ENCODE measurements at regions not wholly inside any gene's neighbourhood (a gene's known extent, or its start where the extent isn't known, plus 50 kb on each side); places are given as distances from the start of the nearest gene placed in this dataset.
A peak's percentile ranks its signal among the peaks of the same experiment; 100 is the strongest.

- TF ChIP-seq EGR1 (IDR thresholded peaks at IDR 0.05) (no peak), TAF1 (IDR thresholded peaks at IDR 0.05; ENCODE audit: low read depth) (no peak), MAX (IDR thresholded peaks at IDR 0.05) (no peak), FOXM1 (IDR thresholded peaks at IDR 0.05; ENCODE audit: borderline replicate concordance, low read depth) (no peak), TCF12 (IDR thresholded peaks at IDR 0.05; ENCODE audit: low read depth) (no peak), CEBPB (IDR thresholded peaks at IDR 0.05) (no peak), NFIC (IDR thresholded peaks at IDR 0.05) (no peak), REST (IDR thresholded peaks at IDR 0.05; ENCODE audit: low read depth) (no peak), RAD21 (IDR thresholded peaks at IDR 0.05; ENCODE audit: low read depth) (no peak), CREB1 (IDR thresholded peaks at IDR 0.05; ENCODE audit: low read depth) (no peak), YY1 (IDR thresholded peaks at IDR 0.05; ENCODE audit: low read depth) (no peak), USF1 (IDR thresholded peaks at IDR 0.05) (no peak), ZBTB7A (IDR thresholded peaks at IDR 0.05; ENCODE audit: low read depth) (no peak), TEAD4 (IDR thresholded peaks at IDR 0.05) (no peak)
Observed at GRCh38 chr2:175282886-175283285, 101.4 kb upstream of the ATP5MC3 start.

GRCh38 chr2:175282300-175282699 lies 100.8 kb upstream of the ATP5MC3 start:
- TF ChIP-seq ZBTB7A (IDR thresholded peaks at IDR 0.05; ENCODE audit: low read depth) (no peak), CREB1 (IDR thresholded peaks at IDR 0.05; ENCODE audit: low read depth) (no peak), TEAD4 (IDR thresholded peaks at IDR 0.05) (no peak), RAD21 (IDR thresholded peaks at IDR 0.05; ENCODE audit: low read depth) (peak; percentile 64)

- no peak for TF ChIP-seq YY1 (IDR thresholded peaks at IDR 0.05; ENCODE audit: low read depth)
- TF ChIP-seq ZBTB7A (IDR thresholded peaks at IDR 0.05; ENCODE audit: low read depth), result no peak
- no peak for TF ChIP-seq REST (IDR thresholded peaks at IDR 0.05; ENCODE audit: low read depth)
- TF ChIP-seq EGR1 (IDR thresholded peaks at IDR 0.05), result no peak
- no peak for TF ChIP-seq TEAD4 (IDR thresholded peaks at IDR 0.05)
- no peak for TF ChIP-seq EP300 (IDR thresholded peaks at IDR 0.05; ENCODE audit: borderline replicate concordance)
- no peak for TF ChIP-seq CEBPB (IDR thresholded peaks at IDR 0.05)
- TF ChIP-seq FOXM1 (IDR thresholded peaks at IDR 0.05; ENCODE audit: borderline replicate concordance, low read depth), result no peak
- TF ChIP-seq USF1 (IDR thresholded peaks at IDR 0.05), result no peak
- TF ChIP-seq MAX (IDR thresholded peaks at IDR 0.05), result no peak
- TF ChIP-seq NFIC (IDR thresholded peaks at IDR 0.05), result no peak
- no peak for TF ChIP-seq TAF1 (IDR thresholded peaks at IDR 0.05; ENCODE audit: low read depth)
- TF ChIP-seq TCF12 (IDR thresholded peaks at IDR 0.05; ENCODE audit: low read depth), result no peak
- no peak for TF ChIP-seq CREB1 (IDR thresholded peaks at IDR 0.05; ENCODE audit: low read depth)
Observed at GRCh38 chr2:175277772-175278171, 96.3 kb upstream of the ATP5MC3 start.

- no peak for TF ChIP-seq CEBPB (IDR thresholded peaks at IDR 0.05)
- TF ChIP-seq EGR1 (IDR thresholded peaks at IDR 0.05), result no peak
- no peak for TF ChIP-seq ZBTB7A (IDR thresholded peaks at IDR 0.05; ENCODE audit: low read depth)
- TF ChIP-seq YY1 (IDR thresholded peaks at IDR 0.05; ENCODE audit: low read depth), result no peak
Observed at GRCh38 chr2:175275539-175275938, 94.0 kb upstream of the ATP5MC3 start.

GRCh38 chr2:175259164-175259563 lies 77.7 kb upstream of the ATP5MC3 start:
- TF ChIP-seq MAX (IDR thresholded peaks at IDR 0.05), result no peak
- TF ChIP-seq EGR1 (IDR thresholded peaks at IDR 0.05), result no peak
- no peak for TF ChIP-seq EP300 (IDR thresholded peaks at IDR 0.05; ENCODE audit: borderline replicate concordance)
- TF ChIP-seq TAF1 (IDR thresholded peaks at IDR 0.05; ENCODE audit: low read depth), result no peak
- no peak for TF ChIP-seq YY1 (IDR thresholded peaks at IDR 0.05; ENCODE audit: low read depth)
- TF ChIP-seq REST (IDR thresholded peaks at IDR 0.05; ENCODE audit: low read depth), result no peak
- no peak for TF ChIP-seq CEBPB (IDR thresholded peaks at IDR 0.05)
- no peak for TF ChIP-seq TEAD4 (IDR thresholded peaks at IDR 0.05)
- no peak for TF ChIP-seq FOXM1 (IDR thresholded peaks at IDR 0.05; ENCODE audit: borderline replicate concordance, low read depth)
- TF ChIP-seq RAD21 (IDR thresholded peaks at IDR 0.05; ENCODE audit: low read depth), result no peak
- TF ChIP-seq NFIC (IDR thresholded peaks at IDR 0.05), result no peak
- no peak for TF ChIP-seq ZBTB7A (IDR thresholded peaks at IDR 0.05; ENCODE audit: low read depth)
- no peak for TF ChIP-seq CREB1 (IDR thresholded peaks at IDR 0.05; ENCODE audit: low read depth)
- no peak for TF ChIP-seq USF1 (IDR thresholded peaks at IDR 0.05)
- no peak for TF ChIP-seq TCF12 (IDR thresholded peaks at IDR 0.05; ENCODE audit: low read depth)
